SK-N-SH treated with all-trans-retinoic acid at 6 μM for 48 hours (cell line): ENCODE measurements at regions not wholly inside any gene's neighbourhood (a gene's known extent, or its start where the extent isn't known, plus 50 kb on each side); places are given as distances from the start of the nearest gene placed in this dataset.

Source experiments
- ATAC-seq: fragments of 200-7000 bp; cut with Tn5 transposase; 3 replicates; pipeline ENCODE4 v1.9.1; 2020; ENCODE audit warnings: mild to moderate bottlenecking, moderate library complexity
- ARNTL ChIP-seq: fragments of 450-650 bp; formaldehyde crosslinking; IDR thresholded peaks from 2 replicates; pipeline ENCODE4 v1.5.0; 2020; ENCODE audit warnings: low read depth, mild to moderate bottlenecking, moderate library complexity, borderline replicate concordance
- BACH2 ChIP-seq: fragments of 250-450 bp; sonication (Bioruptor Pico); IDR thresholded peaks from 2 replicates; pipeline ENCODE4 v1.9.0; 2021; ENCODE audit warnings: mild to moderate bottlenecking, borderline replicate concordance
- CSDC2 ChIP-seq: fragments of 250-450 bp; sonication (Bioruptor Pico); IDR thresholded peaks from 2 replicates; pipeline ENCODE4 v1.5.0; 2020; ENCODE audit warnings: mild to moderate bottlenecking, moderate library complexity
- ESRRG ChIP-seq: fragments of 250-450 bp; sonication (Bioruptor Pico); IDR thresholded peaks from 2 replicates; pipeline ENCODE4 v1.6.1; 2021; ENCODE audit warnings: mild to moderate bottlenecking
- GLIS3 ChIP-seq: fragments of 250-450 bp; sonication (Bioruptor Pico); IDR thresholded peaks from 2 replicates; pipeline ENCODE4 v1.5.0; 2020; ENCODE audit warnings: mild to moderate bottlenecking, moderate library complexity
- ISL1 ChIP-seq: fragments of 250-450 bp; sonication (Bioruptor Pico); IDR thresholded peaks from 2 replicates; pipeline ENCODE4 v2.1.2; 2022; ENCODE audit warnings: mild to moderate bottlenecking, moderate library complexity
- OSR1 ChIP-seq: fragments of 250-450 bp; sonication (Bioruptor Pico); IDR thresholded peaks from 2 replicates; pipeline ENCODE4 v1.8.0; 2022; ENCODE audit warnings: moderate library complexity, mild to moderate bottlenecking, inconsistent platforms
- PPARA ChIP-seq: fragments of 250-450 bp; sonication (Bioruptor Pico); IDR thresholded peaks from 2 replicates; pipeline ENCODE4 v1.5.0; 2020; ENCODE audit warnings: mild to moderate bottlenecking, borderline replicate concordance
- RARB ChIP-seq: fragments of 250-450 bp; sonication (Bioruptor Pico); IDR thresholded peaks from 2 replicates; pipeline ENCODE4 v1.8.0; 2021; ENCODE audit warnings: mild to moderate bottlenecking, moderate library complexity
- SNAI2 ChIP-seq: fragments of 250-450 bp; sonication (Bioruptor Pico); IDR thresholded peaks from 2 replicates; pipeline ENCODE4 v1.5.0; 2020; ENCODE audit warnings: mild to moderate bottlenecking, moderate library complexity
- TCF4 ChIP-seq: fragments of 250-450 bp; sonication (Bioruptor Pico); IDR thresholded peaks from 2 replicates; pipeline ENCODE4 v1.8.0; 2021; ENCODE audit warnings: mild to moderate bottlenecking, moderate library complexity, borderline replicate concordance
- TOX ChIP-seq: fragments of 250-450 bp; sonication (Bioruptor Pico); IDR thresholded peaks from 2 replicates; pipeline ENCODE4 v1.8.0; 2021; ENCODE audit warnings: mild to moderate bottlenecking, moderate library complexity, borderline replicate concordance
- ZC3H10 ChIP-seq: fragments of 250-450 bp; sonication (Bioruptor Pico); IDR thresholded peaks from 2 replicates; pipeline ENCODE4 v1.5.1; 2021; ENCODE audit warnings: mild to moderate bottlenecking, moderate library complexity
- ZFP3 ChIP-seq: fragments of 250-450 bp; sonication (Bioruptor Pico); IDR thresholded peaks from 2 replicates; pipeline ENCODE4 v1.5.0; 2020; ENCODE audit warnings: mild to moderate bottlenecking, moderate library complexity
- ZFP30 ChIP-seq: fragments of 450-650 bp; formaldehyde crosslinking; IDR thresholded peaks from 2 replicates; pipeline ENCODE4 v1.5.0; 2022; ENCODE audit warnings: mild to moderate bottlenecking, moderate library complexity
- ZNF565 ChIP-seq: fragments of 450-650 bp; formaldehyde crosslinking; conservative IDR thresholded peaks from 2 replicates; pipeline ENCODE4 v1.5.0; 2020; ENCODE audit warnings: low read depth, mild to moderate bottlenecking, moderate library complexity
- ZNF70 ChIP-seq: fragments of 450-650 bp; formaldehyde crosslinking; IDR thresholded peaks from 2 replicates; pipeline ENCODE4 v1.5.0; 2020; ENCODE audit warnings: mild to moderate bottlenecking, moderate library complexity
- ZNF8 ChIP-seq: fragments of 450-650 bp; formaldehyde crosslinking; IDR thresholded peaks from 2 replicates; pipeline ENCODE4 v1.5.0; 2020; ENCODE audit warnings: mild to moderate bottlenecking, moderate library complexity
- TF ChIP-seq, protein P1 (sequence below): fragments of 250-450 bp; sonication (Bioruptor Pico); IDR thresholded peaks from 2 replicates; pipeline ENCODE4 v1.8.0; 2020; ENCODE audit warnings: mild to moderate bottlenecking, moderate library complexity, borderline replicate concordance
- TF ChIP-seq, protein P2 (sequence below): fragments of 250-450 bp; sonication (Bioruptor Pico); IDR thresholded peaks from 2 replicates; pipeline ENCODE4 v1.5.0; 2020; ENCODE audit warnings: mild to moderate bottlenecking, moderate library complexity
- TF ChIP-seq, protein P3 (sequence below): fragments of 250-450 bp; sonication (Bioruptor Pico); IDR thresholded peaks from 2 replicates; pipeline ENCODE4 v1.8.0; 2021; ENCODE audit warnings: low read depth, mild to moderate bottlenecking, moderate library complexity, borderline replicate concordance

DNA sequence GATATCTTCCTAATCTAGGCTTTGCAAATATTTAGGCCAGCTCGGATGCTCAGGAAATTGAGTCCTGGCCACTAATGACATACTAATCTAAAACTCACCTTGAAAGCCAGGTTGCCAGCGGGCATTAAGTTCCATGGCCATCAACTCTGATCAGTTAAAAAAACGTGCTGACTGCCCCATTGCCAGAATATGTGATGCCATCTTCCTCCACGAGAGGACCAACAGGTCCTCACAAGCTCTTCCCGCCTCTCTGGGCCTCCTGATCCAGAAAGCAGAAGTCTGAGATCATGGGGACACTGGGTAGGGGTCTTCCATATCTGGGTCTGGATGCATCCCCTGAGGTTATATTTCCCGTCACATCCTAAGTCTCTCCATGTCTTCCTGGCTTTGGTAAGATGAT, 311.3 kb downstream of the TCERG1L start:
- TF ChIP-seq, protein P1, sequence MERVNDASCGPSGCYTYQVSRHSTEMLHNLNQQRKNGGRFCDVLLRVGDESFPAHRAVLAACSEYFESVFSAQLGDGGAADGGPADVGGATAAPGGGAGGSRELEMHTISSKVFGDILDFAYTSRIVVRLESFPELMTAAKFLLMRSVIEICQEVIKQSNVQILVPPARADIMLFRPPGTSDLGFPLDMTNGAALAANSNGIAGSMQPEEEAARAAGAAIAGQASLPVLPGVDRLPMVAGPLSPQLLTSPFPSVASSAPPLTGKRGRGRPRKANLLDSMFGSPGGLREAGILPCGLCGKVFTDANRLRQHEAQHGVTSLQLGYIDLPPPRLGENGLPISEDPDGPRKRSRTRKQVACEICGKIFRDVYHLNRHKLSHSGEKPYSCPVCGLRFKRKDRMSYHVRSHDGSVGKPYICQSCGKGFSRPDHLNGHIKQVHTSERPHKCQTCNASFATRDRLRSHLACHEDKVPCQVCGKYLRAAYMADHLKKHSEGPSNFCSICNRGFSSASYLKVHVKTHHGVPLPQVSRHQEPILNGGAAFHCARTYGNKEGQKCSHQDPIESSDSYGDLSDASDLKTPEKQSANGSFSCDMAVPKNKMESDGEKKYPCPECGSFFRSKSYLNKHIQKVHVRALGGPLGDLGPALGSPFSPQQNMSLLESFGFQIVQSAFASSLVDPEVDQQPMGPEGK (CRISPR knock-in tag) = no peak
- no peak for TF ChIP-seq TCF4 (CRISPR knock-in tag)
- no peak for TF ChIP-seq PPARA (CRISPR knock-in tag)
- TF ChIP-seq ZFP3 (CRISPR knock-in tag) = no peak
- TF ChIP-seq ZNF8 = no peak
- TF ChIP-seq, protein P2, sequence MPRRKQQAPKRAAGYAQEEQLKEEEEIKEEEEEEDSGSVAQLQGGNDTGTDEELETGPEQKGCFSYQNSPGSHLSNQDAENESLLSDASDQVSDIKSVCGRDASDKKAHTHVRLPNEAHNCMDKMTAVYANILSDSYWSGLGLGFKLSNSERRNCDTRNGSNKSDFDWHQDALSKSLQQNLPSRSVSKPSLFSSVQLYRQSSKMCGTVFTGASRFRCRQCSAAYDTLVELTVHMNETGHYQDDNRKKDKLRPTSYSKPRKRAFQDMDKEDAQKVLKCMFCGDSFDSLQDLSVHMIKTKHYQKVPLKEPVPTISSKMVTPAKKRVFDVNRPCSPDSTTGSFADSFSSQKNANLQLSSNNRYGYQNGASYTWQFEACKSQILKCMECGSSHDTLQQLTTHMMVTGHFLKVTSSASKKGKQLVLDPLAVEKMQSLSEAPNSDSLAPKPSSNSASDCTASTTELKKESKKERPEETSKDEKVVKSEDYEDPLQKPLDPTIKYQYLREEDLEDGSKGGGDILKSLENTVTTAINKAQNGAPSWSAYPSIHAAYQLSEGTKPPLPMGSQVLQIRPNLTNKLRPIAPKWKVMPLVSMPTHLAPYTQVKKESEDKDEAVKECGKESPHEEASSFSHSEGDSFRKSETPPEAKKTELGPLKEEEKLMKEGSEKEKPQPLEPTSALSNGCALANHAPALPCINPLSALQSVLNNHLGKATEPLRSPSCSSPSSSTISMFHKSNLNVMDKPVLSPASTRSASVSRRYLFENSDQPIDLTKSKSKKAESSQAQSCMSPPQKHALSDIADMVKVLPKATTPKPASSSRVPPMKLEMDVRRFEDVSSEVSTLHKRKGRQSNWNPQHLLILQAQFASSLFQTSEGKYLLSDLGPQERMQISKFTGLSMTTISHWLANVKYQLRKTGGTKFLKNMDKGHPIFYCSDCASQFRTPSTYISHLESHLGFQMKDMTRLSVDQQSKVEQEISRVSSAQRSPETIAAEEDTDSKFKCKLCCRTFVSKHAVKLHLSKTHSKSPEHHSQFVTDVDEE (CRISPR knock-in tag) = no peak
- no peak for TF ChIP-seq SNAI2 (CRISPR knock-in tag)
- TF ChIP-seq TOX (CRISPR knock-in tag) = no peak
- TF ChIP-seq ZNF70 (CRISPR knock-in tag) = no peak
- ATAC-seq = no peak

DNA sequence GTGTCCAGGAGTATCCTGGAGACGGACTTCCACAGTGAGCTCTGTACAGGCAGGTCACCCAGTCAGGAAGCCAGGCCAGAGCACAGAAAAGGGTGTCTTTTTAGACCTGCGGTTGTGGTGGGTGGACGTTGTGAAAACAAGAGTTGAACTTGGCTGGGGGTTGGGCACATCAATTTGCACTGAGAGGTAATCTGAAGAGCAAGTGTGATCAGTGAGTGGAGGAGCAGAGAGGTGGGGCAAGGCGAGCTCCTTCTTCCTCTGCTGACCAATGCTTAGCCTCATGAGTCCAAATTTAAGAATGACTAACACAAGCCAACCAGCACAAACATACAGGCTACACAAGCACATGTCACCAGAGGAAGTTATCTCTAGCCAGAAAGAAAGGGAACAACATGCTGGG, 310.8 kb downstream of the TCERG1L start:
- ATAC-seq = no peak
- TF ChIP-seq ZFP3 (CRISPR knock-in tag) (no peak), TOX (CRISPR knock-in tag) (no peak), ZNF565 (CRISPR knock-in tag) (no peak), PPARA (CRISPR knock-in tag) (no peak), TCF4 (CRISPR knock-in tag) (no peak), ZC3H10 (CRISPR knock-in tag) (no peak), CSDC2 (no peak), ISL1 (no peak), ARNTL (CRISPR knock-in tag) (no peak), GLIS3 (CRISPR knock-in tag) (no peak), OSR1 (CRISPR knock-in tag) (no peak), ZFP30 (no peak), BACH2 (no peak), RARB (no peak), ESRRG (CRISPR knock-in tag) (no peak), ZNF8 (no peak)
- TF ChIP-seq, protein P1 (CRISPR knock-in tag) = no peak
- TF ChIP-seq, protein P3, sequence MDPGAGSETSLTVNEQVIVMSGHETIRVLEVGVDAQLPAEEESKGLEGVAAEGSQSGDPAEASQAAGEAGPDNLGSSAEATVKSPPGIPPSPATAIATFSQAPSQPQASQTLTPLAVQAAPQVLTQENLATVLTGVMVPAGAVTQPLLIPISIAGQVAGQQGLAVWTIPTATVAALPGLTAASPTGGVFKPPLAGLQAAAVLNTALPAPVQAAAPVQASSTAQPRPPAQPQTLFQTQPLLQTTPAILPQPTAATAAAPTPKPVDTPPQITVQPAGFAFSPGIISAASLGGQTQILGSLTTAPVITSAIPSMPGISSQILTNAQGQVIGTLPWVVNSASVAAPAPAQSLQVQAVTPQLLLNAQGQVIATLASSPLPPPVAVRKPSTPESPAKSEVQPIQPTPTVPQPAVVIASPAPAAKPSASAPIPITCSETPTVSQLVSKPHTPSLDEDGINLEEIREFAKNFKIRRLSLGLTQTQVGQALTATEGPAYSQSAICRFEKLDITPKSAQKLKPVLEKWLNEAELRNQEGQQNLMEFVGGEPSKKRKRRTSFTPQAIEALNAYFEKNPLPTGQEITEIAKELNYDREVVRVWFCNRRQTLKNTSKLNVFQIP = no peak
- TF ChIP-seq, protein P2 (CRISPR knock-in tag) = no peak
